ENCODE measurements at regions not wholly inside any gene's neighbourhood (a gene's known extent, or its start where the extent isn't known, plus 50 kb on each side); places are given as distances from the start of the nearest gene placed in this dataset.

DNA sequence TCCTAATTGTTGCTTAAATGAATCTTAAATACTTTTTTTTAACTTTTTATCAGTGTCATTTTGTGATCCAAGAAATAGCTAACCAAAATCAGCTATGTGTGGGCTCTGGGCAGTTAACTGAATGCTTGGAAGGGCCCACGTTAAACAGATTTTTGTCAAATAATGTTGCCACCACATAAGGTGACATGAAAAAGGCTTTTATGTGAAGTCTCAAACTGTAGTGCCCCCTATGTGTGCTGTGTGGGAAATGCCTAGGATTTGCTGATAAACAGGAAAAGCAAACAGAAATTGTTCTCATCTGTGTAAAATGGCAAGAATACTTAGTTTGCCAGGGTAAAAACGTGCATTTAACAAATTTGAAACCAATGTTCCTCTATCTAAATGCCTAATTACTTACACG lies 242.2 kb downstream of the ZNF516 start:
- no peak for DNase-seq

DNA sequence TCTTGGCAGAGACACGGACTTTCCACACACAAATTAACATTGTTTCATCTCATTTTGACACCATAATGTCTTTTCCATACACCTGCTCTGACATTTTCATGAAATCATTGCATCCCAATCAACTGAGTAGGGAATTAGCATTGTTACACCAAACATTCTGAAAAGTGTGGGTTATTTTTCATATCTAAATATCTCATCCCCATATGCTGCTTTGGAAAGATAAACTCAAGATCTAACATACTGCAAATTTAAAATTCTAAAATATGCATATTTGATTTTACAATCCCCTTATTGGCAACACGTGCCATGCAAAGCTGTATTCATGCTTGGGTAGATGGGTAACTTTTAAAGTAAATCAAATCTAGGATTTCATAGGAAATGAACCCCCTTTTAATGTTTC lies 242.9 kb downstream of the ZNF516 start:
- DNase-seq, result no peak

DNA sequence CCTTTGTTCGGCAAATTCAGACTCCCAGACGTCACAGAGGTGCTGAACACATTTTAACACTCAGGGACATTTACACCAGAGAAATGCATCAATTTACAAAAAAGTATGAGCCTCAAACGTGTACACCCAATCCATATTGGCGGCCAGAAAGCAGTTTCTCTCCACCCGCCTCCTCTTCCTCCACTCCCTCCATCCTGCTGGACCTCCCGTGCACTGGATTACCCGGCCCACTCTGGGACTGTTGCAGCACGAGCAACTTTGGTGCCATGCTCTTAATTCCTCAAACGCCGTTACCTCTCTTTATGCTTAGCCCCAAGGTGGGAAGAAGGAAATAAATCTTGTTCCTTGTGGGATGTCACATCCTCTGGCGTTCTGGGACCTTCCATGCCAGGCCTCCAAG lies 243.4 kb downstream of the ZNF516 start:
- DNase-seq, result no peak

DNA sequence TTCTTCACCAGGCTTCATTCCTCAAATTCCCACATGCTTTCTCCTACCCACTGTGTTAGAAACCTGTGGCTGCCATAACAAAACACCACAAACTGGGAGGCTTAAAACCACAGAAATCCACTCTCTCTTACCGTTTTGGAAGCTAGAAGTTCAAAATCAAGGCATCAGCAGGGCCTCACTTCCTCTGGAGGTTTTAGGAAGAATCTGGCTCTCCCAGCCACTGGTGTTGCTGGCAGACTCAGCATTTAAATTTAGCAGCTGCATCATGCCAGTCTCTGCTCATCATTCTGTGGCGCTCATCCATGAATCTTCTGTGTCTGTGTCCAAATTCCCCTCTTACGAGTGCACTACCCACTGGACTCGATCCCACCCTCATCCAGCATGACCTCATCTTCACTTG lies 248.5 kb downstream of the ZNF516 start:
- no peak for DNase-seq

DNA sequence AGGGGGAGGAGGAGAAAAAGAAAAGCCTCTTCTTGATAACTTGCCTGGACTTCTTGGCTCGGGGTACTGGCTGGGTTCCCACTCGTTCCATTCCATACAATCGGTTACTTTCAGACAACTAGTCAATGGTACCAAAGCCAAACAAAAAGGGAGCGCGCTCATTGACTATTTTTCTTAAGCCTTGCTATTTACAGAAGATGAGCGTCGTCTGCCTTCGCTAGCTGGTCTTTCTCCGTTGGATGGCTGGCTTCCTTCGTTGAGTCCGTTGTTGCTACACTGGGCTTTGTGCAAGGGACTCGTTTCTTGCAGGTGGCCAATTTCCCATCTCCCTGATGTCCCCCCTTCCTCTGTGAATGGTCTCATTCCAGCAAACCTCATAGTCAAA lies 260.4 kb downstream of the ZNF516 start:
- no peak for DNase-seq

DNA sequence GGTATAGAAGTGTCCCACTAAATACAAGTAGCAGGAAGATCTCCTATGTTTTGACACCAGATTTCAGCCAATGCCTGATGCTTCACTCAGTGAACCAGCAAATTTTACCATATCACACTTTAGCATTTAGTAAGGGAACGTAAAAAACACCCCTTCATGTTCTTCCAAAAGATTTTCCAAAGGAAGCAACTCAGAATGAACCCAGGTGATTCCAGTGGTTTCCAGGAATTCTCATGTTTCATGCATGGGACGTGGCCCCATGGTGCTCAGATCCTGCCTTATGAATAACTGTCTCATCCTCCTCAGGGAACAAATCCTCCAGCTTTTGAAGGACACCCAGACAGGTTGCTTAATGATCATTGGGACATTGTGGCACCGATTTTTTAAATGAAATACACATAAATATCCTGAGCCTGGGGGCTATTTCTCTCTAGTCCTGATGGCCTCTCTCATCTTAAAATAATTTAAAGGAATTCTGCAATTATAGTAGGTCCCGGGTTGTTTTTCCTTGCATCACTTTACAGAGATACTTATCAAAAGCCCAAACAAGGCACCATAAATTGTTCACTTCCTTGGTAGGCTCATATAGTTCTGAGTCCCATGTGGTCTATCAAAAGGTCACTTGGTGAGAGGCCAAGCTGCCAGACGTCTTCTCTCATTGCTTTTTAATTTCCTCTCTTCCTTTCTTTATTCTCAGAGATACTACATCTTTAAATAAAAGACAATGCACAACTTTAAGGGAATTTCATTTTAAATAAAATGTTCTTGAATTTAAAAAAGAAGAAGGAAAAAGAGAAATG lies 261.0 kb downstream of the ZNF516 start:
- no peak for DNase-seq

DNA sequence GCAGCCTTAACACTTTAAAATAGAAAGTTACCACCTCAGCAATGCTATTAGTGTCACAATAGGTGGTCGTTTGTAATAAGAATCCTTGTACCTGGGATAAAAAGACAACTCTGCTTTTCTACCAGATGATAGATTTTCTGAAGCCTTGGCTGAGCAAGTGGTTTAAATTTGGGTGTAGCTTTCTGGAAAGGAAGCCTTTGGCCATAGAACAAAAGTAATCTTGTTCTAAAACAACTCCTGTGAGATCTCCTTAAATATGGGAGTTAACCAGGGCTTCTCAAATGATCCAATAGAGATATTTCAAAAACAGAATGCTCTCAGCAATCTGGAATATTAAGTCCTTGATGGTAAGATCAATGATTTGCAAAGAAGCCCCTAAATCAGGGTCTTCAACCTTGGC lies 261.6 kb downstream of the ZNF516 start:
- DNase-seq, result no peak

DNA sequence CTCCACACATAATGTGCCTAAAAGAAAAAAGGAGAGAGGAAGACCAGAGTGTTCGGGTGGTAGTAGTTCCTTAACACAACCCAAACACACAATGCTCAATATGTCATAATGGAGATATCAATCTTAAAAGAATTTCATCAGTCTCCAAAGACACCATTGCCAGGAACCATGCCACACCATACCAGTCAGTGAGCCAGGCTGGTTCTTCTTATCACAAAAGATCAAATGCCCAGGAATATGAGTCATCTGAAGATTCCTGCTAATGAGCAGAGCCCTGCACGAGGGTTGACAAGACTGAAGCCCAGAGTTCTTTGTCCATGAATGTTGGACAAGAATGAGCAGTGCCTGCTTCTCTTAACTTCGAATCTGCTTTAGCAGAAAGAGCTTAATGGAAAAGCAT lies 262.3 kb downstream of the ZNF516 start:
- no peak for DNase-seq

DNA sequence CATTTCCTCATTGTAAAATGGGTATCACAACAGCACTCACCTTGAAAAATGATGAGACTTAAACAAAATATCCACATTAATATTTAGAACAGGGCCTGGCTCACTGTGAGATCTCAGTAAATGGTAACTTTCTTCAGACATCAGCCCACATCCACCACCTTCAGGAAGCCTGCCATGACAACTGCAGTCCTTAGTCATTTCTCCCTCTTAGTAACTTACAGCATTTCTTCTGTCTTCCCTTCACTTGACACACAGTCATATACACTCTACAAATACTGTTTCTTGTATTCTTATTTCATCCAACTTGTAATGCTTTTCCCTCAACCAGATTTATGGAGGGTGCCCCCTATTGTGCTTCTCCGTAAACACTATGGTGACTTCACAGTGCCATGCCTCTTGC lies 263.0 kb downstream of the ZNF516 start:
- no peak for DNase-seq

DNA sequence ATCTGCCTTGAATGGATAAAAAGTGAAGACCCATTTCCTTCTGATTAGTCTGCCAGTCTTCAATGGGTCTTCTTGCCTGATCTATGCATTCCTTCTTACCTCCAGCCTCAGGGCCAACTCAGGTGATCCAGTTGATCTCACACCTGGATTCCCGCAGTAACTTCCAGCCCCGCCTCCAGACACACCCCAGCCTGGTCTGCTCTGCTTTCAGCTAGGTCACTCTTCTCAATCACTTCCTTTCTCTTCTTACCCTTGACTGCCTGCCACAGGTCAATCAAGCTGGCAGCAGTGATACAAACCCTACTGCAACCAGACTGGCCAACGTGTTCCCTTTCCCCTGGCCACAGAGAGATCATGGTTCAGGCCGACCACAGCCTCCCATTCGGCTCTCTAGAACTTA lies 263.6 kb downstream of the ZNF516 start:
- no peak for DNase-seq

DNA sequence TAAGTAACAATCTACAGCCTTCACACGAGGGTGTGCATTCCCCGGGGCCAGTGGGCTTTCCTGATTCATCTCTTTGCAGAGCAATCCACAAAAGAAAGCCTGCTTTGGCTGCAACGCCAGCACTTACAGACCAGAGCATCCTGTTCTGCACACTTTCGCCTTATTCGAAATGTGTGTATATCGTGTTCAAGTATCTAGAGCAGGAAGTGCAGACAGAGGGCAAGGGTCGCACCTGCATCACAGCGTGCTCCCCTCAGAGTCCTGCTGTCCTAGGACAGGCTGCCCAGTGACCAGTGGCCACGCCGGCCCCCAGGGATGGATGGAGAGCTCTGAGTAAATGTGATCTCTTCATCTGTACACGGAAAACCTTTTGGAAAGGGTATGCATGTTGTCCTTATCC lies 264.3 kb downstream of the ZNF516 start:
- DNase-seq, result no peak

DNA sequence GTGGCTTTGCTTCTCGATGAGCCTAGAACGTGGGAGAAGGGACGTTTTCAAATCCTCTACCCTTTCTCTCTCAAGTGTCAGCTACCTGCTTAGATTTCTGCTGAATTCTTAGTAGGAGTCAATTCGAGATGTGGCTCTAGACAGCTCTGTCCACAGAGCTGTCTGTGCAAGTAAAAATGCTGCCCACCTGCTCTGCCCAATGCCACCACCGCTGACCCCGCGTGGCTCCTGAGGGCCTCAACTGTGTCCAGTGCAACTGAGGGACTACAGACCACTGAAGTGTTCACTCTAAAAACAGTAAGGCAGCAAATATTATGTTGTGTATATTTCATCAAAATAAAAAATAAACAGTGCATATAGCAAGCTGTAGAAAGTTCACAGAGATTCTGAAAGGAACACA lies 266.3 kb downstream of the ZNF516 start:
- no peak for DNase-seq

DNA sequence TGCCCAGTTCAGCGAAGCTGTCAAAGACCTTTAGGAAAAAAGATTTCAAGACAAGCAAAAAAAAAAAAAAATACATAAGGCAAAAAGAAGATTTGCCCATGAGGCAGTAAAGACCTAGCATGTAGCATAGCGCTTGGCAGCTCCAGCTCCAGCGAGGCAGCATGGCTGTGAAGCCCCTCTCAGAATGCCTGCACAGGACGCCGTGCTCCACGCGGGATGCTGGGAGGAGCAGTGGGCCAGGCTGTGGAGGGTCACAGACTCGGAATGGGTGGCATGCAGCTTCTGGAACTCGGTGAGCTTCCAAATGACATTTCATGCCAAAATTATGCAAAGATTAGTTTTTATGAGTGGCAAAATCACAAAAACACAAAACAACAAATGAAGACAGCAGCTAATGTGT lies 267.3 kb downstream of the ZNF516 start:
- no peak for DNase-seq

DNA sequence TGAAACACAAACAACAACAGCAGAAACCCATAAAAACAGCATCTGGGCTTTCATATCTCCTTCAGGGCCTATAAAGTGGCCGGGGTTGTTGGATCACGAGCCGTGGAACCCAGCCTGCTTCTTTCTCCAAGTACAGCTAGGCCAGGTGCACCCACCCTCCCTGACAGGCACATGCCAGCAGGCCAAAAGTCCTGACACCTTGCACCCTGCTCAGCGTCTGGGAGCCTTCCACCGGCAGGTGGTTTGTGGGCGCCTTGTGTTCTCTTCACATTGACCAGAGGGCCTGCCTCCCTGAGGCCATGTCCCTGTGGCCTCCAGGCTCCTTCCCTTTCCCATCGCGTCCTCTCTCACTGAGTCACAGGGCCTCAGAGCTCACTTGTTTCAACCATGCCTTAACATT lies 271.6 kb downstream of the ZNF516 start:
- no peak for DNase-seq

DNA sequence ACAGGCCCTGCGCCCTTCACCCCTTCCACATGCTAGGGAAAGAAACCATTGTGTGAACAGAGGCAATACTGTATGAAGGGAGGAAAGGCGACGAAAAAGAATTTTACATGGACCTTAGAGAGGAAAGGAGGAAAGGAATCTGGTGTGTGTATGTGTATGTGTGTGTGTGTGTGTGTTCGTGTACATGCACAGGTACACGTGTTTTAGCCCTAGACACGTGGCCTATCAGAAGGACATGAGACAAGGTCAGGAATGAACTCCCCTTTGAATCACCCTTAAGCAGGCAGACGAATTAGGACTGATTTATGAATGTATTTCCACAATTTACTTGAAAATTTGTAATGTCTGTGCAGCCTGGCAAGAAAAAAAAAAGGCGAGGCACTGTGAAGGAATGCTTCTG lies 276.0 kb downstream of the ZNF516 start:
- DNase-seq, result no peak

DNA sequence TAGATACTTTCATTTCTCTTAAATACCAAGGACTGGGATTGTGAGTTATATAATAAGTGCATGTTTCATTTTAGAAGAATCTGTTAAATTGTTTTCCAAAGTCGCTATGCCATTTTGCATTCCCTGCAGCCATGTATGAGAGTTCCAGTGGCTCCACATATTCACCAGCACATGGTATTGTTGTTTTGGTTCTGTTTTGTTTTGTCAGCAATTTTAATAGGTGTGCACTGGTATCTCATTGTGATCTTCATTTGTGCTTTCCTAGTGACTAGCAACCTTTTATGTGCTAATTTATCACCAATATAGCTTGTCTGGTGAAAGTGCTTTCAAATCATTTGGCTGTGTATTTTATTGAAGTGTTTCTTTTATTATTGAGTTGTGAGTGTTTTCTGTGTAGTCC lies 278.9 kb downstream of the ZNF516 start:
- no peak for DNase-seq

DNA sequence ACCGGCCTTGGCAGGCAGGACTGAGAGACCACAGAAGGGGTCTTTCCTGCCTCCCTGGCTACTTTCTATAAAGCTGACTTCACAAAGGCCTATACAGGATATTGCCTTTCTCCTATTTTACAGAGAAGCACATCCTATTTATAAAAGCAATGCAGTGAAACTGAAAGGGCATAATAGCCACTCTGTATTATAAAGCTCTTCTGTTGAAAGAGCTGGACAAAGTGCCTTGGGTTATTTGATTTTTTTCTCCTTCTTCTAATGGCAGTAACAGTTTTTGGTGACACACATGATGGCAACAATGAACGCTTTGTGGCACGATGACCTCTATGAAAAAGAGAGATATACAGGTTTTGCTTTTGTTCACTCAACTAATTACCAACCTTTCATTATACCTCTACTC lies 281.1 kb downstream of the ZNF516 start:
- no peak for DNase-seq

DNA sequence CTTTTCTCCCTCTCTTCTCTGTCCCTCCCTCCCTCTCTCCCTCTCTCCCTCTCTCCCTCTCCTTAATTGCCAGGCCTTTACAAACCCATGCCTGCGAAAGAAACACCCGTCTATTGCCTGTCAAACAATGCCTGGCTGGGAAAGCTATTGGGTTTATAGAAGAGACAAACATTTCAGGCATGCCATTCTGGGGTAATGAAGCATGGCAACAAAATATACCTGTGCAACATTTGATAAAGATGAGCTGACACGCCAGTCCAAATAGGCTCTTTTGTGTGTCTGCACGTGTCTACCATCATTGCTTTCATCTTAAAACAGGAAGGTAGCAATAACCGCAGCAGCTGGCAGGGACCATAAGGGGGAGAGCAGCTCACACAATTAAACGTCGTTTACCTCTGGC lies 282.1 kb downstream of the ZNF516 start:
- no peak for DNase-seq

DNA sequence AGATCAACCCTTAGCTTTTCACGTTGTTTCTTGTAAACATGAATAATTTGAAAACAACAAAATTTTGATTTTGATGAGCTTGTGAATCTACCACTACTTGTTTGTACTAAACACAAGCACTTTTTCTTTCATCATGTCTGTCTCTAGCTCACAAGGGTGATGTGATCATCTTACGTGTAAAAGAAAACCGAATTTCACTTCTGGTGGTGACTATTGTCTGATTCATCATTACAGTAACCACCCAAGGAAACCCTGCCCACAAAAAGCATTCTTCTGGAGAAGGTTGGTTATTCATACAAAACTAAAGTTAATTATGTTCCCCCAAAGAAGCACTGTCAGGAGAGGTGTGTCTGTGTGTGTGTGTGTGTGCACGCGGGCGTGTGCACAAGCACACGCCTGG lies 285.4 kb downstream of the ZNF516 start:
- no peak for DNase-seq

DNA sequence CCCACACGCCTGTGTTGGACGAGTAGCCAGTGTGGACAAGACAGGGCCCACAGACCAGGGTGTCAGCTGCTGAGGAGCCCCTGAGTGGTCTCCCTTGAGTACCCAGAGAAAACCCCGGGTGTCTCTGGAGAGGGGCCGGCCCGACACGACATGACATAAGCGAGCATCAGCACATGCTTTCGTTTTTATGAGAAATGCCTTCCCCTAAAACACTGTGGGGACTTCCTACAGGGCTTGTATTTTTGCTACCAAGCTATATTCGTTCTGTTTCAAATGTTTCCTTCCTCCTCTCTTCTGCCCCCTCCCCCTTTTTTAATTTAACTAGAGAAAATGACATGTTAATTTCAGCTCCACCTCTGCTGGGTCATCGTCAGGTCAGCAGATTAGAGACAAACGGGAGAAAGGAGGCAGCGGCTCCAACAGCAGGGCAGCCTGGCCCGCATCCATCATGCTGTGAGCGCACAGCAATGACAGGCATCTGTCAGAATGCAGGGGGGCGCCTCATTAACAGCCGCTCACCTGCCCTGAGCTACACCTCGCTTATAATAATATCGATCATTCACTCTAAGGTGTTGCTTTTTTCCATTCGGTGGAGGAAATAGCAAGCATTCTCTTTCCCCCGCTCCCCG lies 286.2 kb downstream of the ZNF516 start:
- DNase-seq, result no peak

DNA sequence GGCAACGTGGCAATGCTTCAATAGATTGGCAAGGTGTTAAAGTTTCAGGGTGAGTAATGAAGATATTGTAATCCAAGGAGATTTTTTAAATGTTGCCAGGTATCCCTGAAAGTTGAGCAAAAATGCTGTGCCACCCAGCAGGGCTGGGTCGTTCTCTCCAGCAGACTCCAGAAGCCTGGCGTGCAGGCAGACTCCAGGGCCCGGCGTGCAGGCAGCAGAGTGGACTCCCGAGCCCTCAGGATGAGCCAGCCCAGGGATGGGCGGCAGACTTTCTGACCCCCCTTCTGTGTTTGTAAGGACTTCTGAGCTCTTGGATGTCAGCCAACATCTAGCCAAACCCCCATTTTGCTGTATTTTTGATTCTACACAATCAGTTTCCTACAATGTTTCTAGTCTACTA lies 289.1 kb downstream of the ZNF516 start:
- no peak for DNase-seq

DNA sequence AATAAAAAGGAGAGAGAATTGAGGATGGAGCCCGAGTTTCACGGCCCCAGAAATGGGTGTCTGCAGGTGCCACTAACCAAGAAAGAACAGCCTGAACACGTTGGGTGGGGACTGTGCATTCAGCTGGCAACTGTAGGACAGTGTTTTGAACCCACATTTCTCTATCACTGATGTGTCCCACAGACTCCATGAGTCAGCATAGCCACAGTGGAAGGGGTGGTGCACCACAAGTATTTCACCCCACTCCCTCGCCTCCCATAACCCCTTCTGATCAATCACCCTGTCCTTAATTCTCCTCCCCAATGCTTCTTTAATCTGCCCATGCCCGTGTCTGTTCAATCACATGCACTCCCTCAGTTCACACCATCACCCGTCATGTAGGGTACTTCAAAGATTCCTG lies 291.5 kb downstream of the ZNF516 start:
- no peak for DNase-seq

DNA sequence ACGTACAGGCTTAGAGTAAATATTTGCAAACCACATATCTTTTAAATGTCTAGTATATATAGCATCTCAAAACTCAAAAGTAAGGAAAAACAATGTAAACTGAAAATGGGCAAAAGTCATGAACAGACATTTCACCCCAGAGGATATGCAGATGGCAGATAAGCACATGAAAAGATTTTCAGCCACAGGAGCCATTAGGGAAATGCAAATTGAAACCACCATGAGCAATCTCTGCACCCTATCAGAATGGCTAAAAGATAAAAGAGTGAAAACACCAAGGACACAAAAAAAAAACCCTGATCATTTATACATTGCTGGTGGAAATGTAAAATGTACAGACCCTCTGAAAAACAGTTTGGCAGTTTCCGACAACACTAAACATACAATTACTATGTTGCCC lies 292.7 kb downstream of the ZNF516 start:
- no peak for DNase-seq

DNA sequence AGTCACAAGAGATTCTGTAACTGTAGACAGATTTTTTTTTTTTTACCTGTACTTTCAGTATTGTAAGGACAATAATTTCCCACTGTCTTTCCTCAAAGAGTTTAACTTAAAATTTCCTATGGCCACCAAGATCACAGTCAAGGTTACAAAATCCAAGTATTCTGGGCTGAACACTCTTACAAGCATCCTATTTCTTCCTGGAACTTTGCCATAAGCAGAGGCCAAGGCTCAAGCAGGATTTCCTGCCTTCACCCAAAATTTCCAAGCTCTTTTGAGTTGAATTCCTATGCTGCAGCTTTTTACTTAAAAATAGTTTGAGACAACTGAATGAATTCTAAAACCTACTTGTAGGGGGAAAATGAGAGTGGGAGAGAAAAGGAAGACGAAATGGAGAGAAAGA lies 299.4 kb downstream of the ZNF516 start:
- DNase-seq, result no peak

DNA sequence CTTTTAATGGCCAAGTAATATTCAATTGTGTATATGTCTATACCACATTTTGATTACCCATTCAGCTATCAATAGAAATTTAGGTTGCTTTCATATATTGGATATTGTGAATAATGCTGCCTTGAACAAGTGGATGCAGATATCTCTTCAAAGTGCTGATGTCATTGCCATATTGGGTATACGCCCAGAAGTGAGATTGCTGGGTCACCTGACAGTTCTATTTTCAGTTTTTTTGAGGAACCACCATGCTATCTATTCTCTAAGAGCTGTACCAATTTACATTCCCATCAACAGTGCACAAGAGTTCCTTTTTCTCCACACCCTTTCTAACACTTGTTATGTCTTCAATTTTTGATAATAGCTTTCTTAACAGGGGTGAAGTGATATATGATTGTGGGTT lies 306.9 kb downstream of the ZNF516 start:
- no peak for DNase-seq
